ENCODE measurements at regions not wholly inside any gene's neighbourhood (a gene's known extent, or its start where the extent isn't known, plus 50 kb on each side); places are given as distances from the start of the nearest gene placed in this dataset.

- intact Hi-C loops (cut with DNase I; ENCODE audit: low total_unique reads): no loop called here
- in situ Hi-C loops (cut with MboI; ENCODE audit: low sequenced_read_pairs in 4 of 4): no loop called here
- Histone ChIP-seq H3K9me3 (no peaks in the 10 kb centered on the region), H3K27ac (no peak overlapping the region), H3K4me1 (no peaks in the 10 kb centered on the region), H3K4me3 (no peak overlapping the region), H3K36me3 (no peaks in the 10 kb centered on the region), H3K27me3 (no peaks in the 10 kb centered on the region)
- ATAC-seq (no peak), DNase-seq (no peak)
- TF ChIP-seq CTCF (IDR thresholded peaks at IDR 0.05 in 4 of 5, conservative IDR thresholded peaks at IDR 0.05 in 1 of 5) (no peak), POLR2A (IDR thresholded peaks at IDR 0.05) (no peak)
These were observed 199.2 kb downstream of the RAB38 start for GRCh38 chr11:87976009-87976408.

DNA sequence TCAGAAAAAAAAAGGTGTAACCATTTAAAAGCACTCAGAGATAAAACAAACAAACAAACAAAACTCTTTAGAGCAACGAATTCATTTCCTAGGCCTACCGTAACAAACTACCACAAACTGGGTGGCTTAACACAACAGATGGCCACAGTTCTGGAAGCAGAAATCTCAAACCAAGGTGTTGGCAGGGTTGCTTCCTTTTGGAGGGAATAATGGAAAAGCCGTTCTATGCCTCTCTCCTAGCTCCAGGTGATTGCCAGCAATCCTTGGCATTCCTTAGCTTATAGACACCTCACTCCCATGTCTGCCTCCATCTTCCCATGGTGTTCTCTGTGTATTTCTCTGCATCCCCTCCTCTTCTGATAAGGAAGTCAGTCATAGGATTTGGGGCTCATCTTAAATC, 200.4 kb downstream of the RAB38 start:
- no peaks in the 10 kb centered on the region for H3K36me3 ChIP-seq
- no peak overlapping the region for H3K27ac ChIP-seq
- no peaks in the 10 kb centered on the region for H3K27me3 ChIP-seq
- H3K9me3 ChIP-seq: no peaks in the 10 kb centered on the region
- intact Hi-C loops (cut with DNase I; ENCODE audit: low total_unique reads) (no loop called here), in situ Hi-C loops (cut with MboI; ENCODE audit: low sequenced_read_pairs in 4 of 4) (loop anchor here in 1 of 4 donors (25.0 kb wide), 1 partner anchor 88 kb away; no protein-coding TSS in a partner anchor)
- ATAC-seq (no peak), DNase-seq (no peak)
- no peaks in the 10 kb centered on the region for H3K4me1 ChIP-seq
- TF ChIP-seq CTCF (IDR thresholded peaks at IDR 0.05 in 4 of 5, conservative IDR thresholded peaks at IDR 0.05 in 1 of 5) (no peak), POLR2A (IDR thresholded peaks at IDR 0.05) (no peak)
- no peak overlapping the region for H3K4me3 ChIP-seq

DNA sequence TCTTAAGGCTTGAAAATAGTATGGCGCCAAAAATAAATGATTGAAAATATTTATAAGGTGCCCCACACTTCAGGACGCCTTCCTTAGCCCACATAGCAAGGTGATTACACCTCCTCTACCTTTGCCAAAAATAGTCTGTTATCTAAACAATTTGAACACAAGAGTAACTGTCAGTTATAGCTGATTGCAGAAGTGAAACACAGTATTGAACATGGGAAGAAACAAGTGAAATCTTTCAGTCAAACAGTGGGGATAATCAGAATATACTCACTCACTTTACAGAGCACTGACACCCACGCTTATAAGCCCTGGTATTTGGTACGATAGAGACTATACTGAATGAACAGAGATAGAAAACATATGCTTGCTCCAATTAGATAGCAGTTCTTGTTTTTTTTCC, 203.1 kb downstream of the RAB38 start:
- ATAC-seq: no peak
- Histone ChIP-seq H3K9me3 (no peaks in the 10 kb centered on the region), H3K27ac (no peak overlapping the region), H3K4me1 (no peaks in the 10 kb centered on the region), H3K36me3 (no peaks in the 10 kb centered on the region), H3K4me3 (no peak overlapping the region), H3K27me3 (no peaks in the 10 kb centered on the region)
- no peak for DNase-seq
- TF ChIP-seq CTCF (IDR thresholded peaks at IDR 0.05 in 4 of 5, conservative IDR thresholded peaks at IDR 0.05 in 1 of 5) (no peak), POLR2A (IDR thresholded peaks at IDR 0.05) (no peak)
- intact Hi-C loops (cut with DNase I; ENCODE audit: low total_unique reads) (no loop called here), in situ Hi-C loops (cut with MboI; ENCODE audit: low sequenced_read_pairs in 4 of 4) (loop anchor here in 1 of 4 donors (25.0 kb wide), 1 partner anchor 90 kb away; no protein-coding TSS in a partner anchor)

- in situ Hi-C loops (cut with MboI; ENCODE audit: low sequenced_read_pairs in 4 of 4): loop anchor here in 1 of 4 donors (25.0 kb wide), 1 partner anchor 91 kb away; no protein-coding TSS in a partner anchor
- TF ChIP-seq POLR2A (IDR thresholded peaks at IDR 0.05) (no peak), CTCF (IDR thresholded peaks at IDR 0.05 in 4 of 5, conservative IDR thresholded peaks at IDR 0.05 in 1 of 5) (no peak)
- no peaks in the 10 kb centered on the region for H3K27me3 ChIP-seq
- H3K9me3 ChIP-seq: no peaks in the 10 kb centered on the region
- H3K36me3 ChIP-seq: no peaks in the 10 kb centered on the region
- intact Hi-C loops (cut with DNase I; ENCODE audit: low total_unique reads): no loop called here
- ATAC-seq (no peak), DNase-seq (no peak)
- no peak overlapping the region for H3K4me3 ChIP-seq
- no peak overlapping the region for H3K27ac ChIP-seq
- H3K4me1 ChIP-seq: no peaks in the 10 kb centered on the region
These were observed 203.9 kb downstream of the RAB38 start for GRCh38 chr11:87971354-87971753.

- ATAC-seq (no peak), DNase-seq (no peak)
- intact Hi-C loops (cut with DNase I; ENCODE audit: low total_unique reads) (no loop called here), in situ Hi-C loops (cut with MboI; ENCODE audit: low sequenced_read_pairs in 4 of 4) (loop anchor here in 1 of 4 donors (25.0 kb wide), 1 partner anchor 92 kb away; no protein-coding TSS in a partner anchor)
- no peak for TF ChIP-seq POLR2A (IDR thresholded peaks at IDR 0.05)
- no peak for TF ChIP-seq CTCF (IDR thresholded peaks at IDR 0.05 in 4 of 5, conservative IDR thresholded peaks at IDR 0.05 in 1 of 5)
- H3K27me3 ChIP-seq: no peaks in the 10 kb centered on the region
- H3K36me3 ChIP-seq: no peaks in the 10 kb centered on the region
- no peak overlapping the region for H3K4me3 ChIP-seq
- H3K27ac ChIP-seq: no peak overlapping the region
- H3K4me1 ChIP-seq: no peaks in the 10 kb centered on the region
- no peaks in the 10 kb centered on the region for H3K9me3 ChIP-seq
These were observed 204.5 kb downstream of the RAB38 start for GRCh38 chr11:87970762-87971161.
